ENCODE measurements at regions not wholly inside any gene's neighbourhood (a gene's known extent, or its start where the extent isn't known, plus 50 kb on each side); places are given as distances from the start of the nearest gene placed in this dataset.

- TF ChIP-seq POLR2A (IDR thresholded peaks at IDR 0.05; ENCODE audit: low read length), result no peak
- TF ChIP-seq GATA1 (IDR thresholded peaks at IDR 0.05; ENCODE audit: low read depth, low read length), result no peak
Measured at GRCh38 chr2:142416996-142417395, 286.2 kb upstream of the LRP1B start.
